GM23248 (cell line): ENCODE measurements at regions not wholly inside any gene's neighbourhood (a gene's known extent, or its start where the extent isn't known, plus 50 kb on each side); places are given as distances from the start of the nearest gene placed in this dataset.

Experiments
- DNase-seq: peaks from one replicate; pipeline ENCODE4 v3.0.0-alpha.2; 2015
- H2AFZ ChIP-seq: fragments of 200-600 bp; sonication (generic); 2 replicates; pipeline ENCODE4 v1.6.1; 2016; ENCODE audit warnings: antibody characterized with exemption
- H3F3A ChIP-seq: fragments of 200-600 bp; sonication (generic); 2 replicates; pipeline ENCODE4 v1.6.1; 2016; ENCODE audit warnings: mild to moderate bottlenecking, antibody characterized with exemption, mixed run types; ENCODE audit not compliant: insufficient read depth
- H3K27ac ChIP-seq: fragments of 200-600 bp; sonication (generic); 2 replicates; pipeline ENCODE4 v1.5.1; 2016; ENCODE audit warnings: mild to moderate bottlenecking
- H3K27me3 ChIP-seq: fragments of 200-600 bp; sonication (generic); replicated peaks from 2 replicates; pipeline ENCODE4 v1.6.1; 2016; ENCODE audit warnings: mild to moderate bottlenecking; ENCODE audit not compliant: insufficient read depth
- H3K36me3 ChIP-seq: fragments of 200-600 bp; sonication (generic); 2 replicates; pipeline ENCODE4 v1.6.1; 2016; ENCODE audit warnings: low read depth, mild to moderate bottlenecking
- H3K4me1 ChIP-seq: fragments of 200-600 bp; sonication (generic); 2 replicates; pipeline ENCODE4 v1.6.1; 2016; ENCODE audit warnings: mild to moderate bottlenecking; ENCODE audit not compliant: insufficient read depth
- H3K4me2 ChIP-seq: fragments of 200-600 bp; sonication (generic); one replicate; pipeline ENCODE4 v1.6.1; 2016; ENCODE audit warnings: mild to moderate bottlenecking; ENCODE audit not compliant: unreplicated experiment
- H3K4me3 ChIP-seq: fragments of 200-600 bp; sonication (generic); 2 replicates; pipeline ENCODE4 v1.5.1; 2016; ENCODE audit warnings: mild to moderate bottlenecking
- H3K79me2 ChIP-seq: fragments of 200-600 bp; sonication (generic); 2 replicates; pipeline ENCODE4 v1.6.1; 2016; ENCODE audit warnings: mild to moderate bottlenecking; ENCODE audit not compliant: insufficient read depth
- H3K9ac ChIP-seq: fragments of 200-600 bp; sonication (generic); 2 replicates; pipeline ENCODE4 v1.6.1; 2016; ENCODE audit warnings: mild to moderate bottlenecking
- H3K9me2 ChIP-seq: fragments of 200-600 bp; sonication (generic); 2 replicates; pipeline ENCODE4 v1.6.1; 2016; ENCODE audit warnings: mixed run types, mild to moderate bottlenecking, moderate library complexity; ENCODE audit not compliant: insufficient read depth
- H3K9me3 ChIP-seq: fragments of 200-600 bp; sonication (generic); one replicate; pipeline ENCODE4 v1.6.1; 2017; ENCODE audit warnings: low read depth
- H4K20me1 ChIP-seq: fragments of 200-600 bp; sonication (generic); 2 replicates; pipeline ENCODE4 v1.6.0; 2016; ENCODE audit not compliant: insufficient read depth
- EZH2 ChIP-seq: fragments of 200-600 bp; sonication (generic); IDR thresholded peaks from 2 replicates; pipeline ENCODE4 v1.6.1; 2018; ENCODE audit warnings: antibody characterized with exemption, mild to moderate bottlenecking; ENCODE audit not compliant: insufficient read depth, poor library complexity, severe bottlenecking
- EZH2phosphoT487 ChIP-seq: fragments of 200-600 bp; sonication (generic); IDR thresholded peaks from 2 replicates; pipeline ENCODE4 v1.6.1; 2018; ENCODE audit warnings: antibody characterized with exemption, moderate library complexity, mild to moderate bottlenecking, low read depth; ENCODE audit not compliant: insufficient read depth
- WGBS, 2 experiments: methylation state at CpG; one replicate each; pipeline ENCODE4 v1.1.6; 2015 to 2017; ENCODE audit warnings: low lambda C conversion rate in 2 of 2, low coverage in 1 of 2; ENCODE audit errors: missing lambda C conversion rate in 2 of 2; 5-methylcytosine and 5-hydroxymethylcytosine counted together
- in situ Hi-C: fragments of 300-500 bp; cut with MboI; formaldehyde crosslinking; loops from 2 replicates; pipeline ENCODE4 v1.15.0; 2020

DNA sequence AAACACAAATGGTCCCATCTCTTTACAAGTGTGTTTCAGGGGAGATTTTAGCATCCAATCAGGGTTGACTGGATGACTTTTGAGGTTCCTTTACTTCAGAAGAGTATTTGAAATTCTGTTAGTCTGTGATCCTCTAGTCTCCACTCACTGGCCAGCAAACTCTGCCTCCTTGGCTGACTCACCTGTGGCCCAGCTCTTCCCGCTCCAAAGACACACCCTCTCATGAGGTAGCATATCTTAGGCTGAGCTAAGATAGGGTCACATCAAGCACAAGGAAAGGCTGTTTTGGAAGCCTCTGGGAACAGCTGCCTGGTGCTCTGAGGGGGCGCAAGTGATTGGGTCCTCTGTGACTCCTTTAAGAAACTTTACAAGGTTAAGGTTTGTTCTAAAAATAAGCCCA lies 102.3 kb upstream of the FGGY start:
- Histone ChIP-seq H4K20me1 (no peaks in the 10 kb centered on the region), H3K27me3 (no peaks in the 10 kb centered on the region), H3K36me3 (no peaks in the 10 kb centered on the region), H2AFZ (no peak overlapping the region), H3F3A (no peaks in the 10 kb centered on the region), H3K9me2 (no peaks in the 10 kb centered on the region), H3K27ac (no peak overlapping the region), H3K4me3 (no peak overlapping the region), H3K9me3 (no peaks in the 10 kb centered on the region), H3K4me1 (no peaks in the 10 kb centered on the region), H3K4me2 (no peak overlapping the region), H3K79me2 (no peaks in the 10 kb centered on the region), H3K9ac (no peak overlapping the region)
- TF ChIP-seq EZH2 (no peak), EZH2phosphoT487 (no peak)
- 96 to 100% methylated on average over 2 of the region's 2 CpGs for WGBS, 2 experiments
- in situ Hi-C loops = no loop called here
- DNase-seq = no peak

DNA sequence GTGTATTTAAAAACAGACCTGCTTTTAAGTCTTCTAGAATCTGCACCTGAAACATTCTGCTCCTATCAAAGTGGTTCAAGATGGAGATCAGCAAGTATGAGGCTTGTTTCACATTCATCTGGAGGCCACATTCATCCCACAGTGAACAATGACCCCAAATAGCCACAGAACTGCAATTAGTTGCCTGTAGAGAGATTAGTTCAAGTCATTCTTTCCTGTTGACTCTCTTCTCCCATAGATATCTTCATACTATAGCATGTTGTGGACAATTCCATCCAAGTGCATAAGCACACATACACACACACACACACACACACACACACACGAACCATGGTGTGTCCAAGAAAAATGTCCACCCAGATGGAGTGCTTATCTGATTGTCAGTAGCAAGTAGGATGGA lies 101.7 kb upstream of the FGGY start:
- Histone ChIP-seq H3K4me3 (no peak overlapping the region), H3K27ac (no peak overlapping the region), H3K4me1 (no peaks in the 10 kb centered on the region), H4K20me1 (no peaks in the 10 kb centered on the region), H3K9ac (no peak overlapping the region), H3K9me2 (no peaks in the 10 kb centered on the region), H2AFZ (no peak overlapping the region), H3K36me3 (no peaks in the 10 kb centered on the region), H3K27me3 (no peaks in the 10 kb centered on the region), H3K4me2 (no peak overlapping the region), H3K9me3 (no peaks in the 10 kb centered on the region), H3F3A (no peaks in the 10 kb centered on the region), H3K79me2 (no peaks in the 10 kb centered on the region)
- TF ChIP-seq EZH2phosphoT487 (no peak), EZH2 (no peak)
- in situ Hi-C loops = no loop called here
- 87 to 88% methylated on average over 1 of the region's 1 CpG for WGBS, 2 experiments
- no peak for DNase-seq

DNA sequence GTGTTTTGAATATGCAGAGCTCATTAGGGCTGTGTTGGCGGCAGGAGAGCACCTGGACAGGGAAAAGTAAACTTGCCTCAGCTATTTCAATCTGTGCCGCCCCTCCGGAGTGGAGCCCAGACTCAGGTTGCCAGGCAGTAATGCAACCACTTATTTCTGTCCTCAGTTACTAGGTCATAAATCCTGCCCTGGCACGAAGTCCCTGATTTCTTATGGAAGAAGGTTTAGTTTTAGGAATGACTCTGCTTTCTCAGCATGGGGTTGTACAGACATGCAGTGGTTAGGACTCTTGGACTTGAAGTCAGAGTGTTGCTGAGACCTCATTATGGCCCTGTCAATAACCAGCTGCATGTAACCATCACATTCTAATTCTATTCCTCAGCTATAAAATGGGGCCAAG lies 98.3 kb upstream of the FGGY start:
- H3K27me3 ChIP-seq = no peaks in the 10 kb centered on the region
- no peaks in the 10 kb centered on the region for H3K4me1 ChIP-seq
- H4K20me1 ChIP-seq = no peaks in the 10 kb centered on the region
- no peak overlapping the region for H3K27ac ChIP-seq
- H3K36me3 ChIP-seq = no peaks in the 10 kb centered on the region
- TF ChIP-seq EZH2phosphoT487 = no peak
- H3K9me3 ChIP-seq = no peaks in the 10 kb centered on the region
- no peaks in the 10 kb centered on the region for H3K79me2 ChIP-seq
- no peak for DNase-seq
- H3F3A ChIP-seq = no peaks in the 10 kb centered on the region
- no peak overlapping the region for H2AFZ ChIP-seq
- WGBS, 2 experiments = 33 to 47% methylated on average over 4 of the region's 4 CpGs
- H3K9me2 ChIP-seq = no peaks in the 10 kb centered on the region
- H3K9ac ChIP-seq = no peak overlapping the region
- H3K4me3 ChIP-seq = no peak overlapping the region
- in situ Hi-C loops = no loop called here
- H3K4me2 ChIP-seq = no peak overlapping the region

DNA sequence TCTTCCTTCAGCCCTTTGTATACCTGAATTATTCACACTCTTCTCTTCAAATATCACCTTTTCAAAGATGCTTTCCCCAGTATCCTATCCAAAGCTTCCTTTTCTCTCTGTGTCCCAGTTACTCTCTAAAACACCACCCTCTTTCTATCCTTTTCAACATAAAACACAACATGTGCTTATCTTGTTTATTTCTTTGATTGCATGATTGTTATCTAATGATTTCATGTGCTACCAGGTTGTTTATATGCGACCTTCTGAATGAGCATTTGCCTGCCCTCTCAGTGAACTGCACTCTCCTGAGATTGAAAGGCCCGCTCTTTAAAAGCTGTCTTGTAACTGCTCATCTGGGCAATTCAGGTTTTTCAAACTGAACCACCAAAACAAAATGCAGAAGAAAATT lies 97.7 kb upstream of the FGGY start:
- TF ChIP-seq EZH2 (no peak), EZH2phosphoT487 (no peak)
- 90 to 97% methylated on average over 2 of the region's 2 CpGs for WGBS, 2 experiments
- Histone ChIP-seq H3K9me2 (no peaks in the 10 kb centered on the region), H3K27ac (no peak overlapping the region), H3K4me1 (no peaks in the 10 kb centered on the region), H3K36me3 (no peaks in the 10 kb centered on the region), H2AFZ (no peak overlapping the region), H3K9ac (no peak overlapping the region), H3F3A (no peaks in the 10 kb centered on the region), H3K9me3 (no peaks in the 10 kb centered on the region), H3K79me2 (no peaks in the 10 kb centered on the region), H3K4me2 (no peak overlapping the region), H3K4me3 (no peak overlapping the region), H3K27me3 (no peaks in the 10 kb centered on the region), H4K20me1 (no peaks in the 10 kb centered on the region)
- in situ Hi-C loops = no loop called here
- no peak for DNase-seq

DNA sequence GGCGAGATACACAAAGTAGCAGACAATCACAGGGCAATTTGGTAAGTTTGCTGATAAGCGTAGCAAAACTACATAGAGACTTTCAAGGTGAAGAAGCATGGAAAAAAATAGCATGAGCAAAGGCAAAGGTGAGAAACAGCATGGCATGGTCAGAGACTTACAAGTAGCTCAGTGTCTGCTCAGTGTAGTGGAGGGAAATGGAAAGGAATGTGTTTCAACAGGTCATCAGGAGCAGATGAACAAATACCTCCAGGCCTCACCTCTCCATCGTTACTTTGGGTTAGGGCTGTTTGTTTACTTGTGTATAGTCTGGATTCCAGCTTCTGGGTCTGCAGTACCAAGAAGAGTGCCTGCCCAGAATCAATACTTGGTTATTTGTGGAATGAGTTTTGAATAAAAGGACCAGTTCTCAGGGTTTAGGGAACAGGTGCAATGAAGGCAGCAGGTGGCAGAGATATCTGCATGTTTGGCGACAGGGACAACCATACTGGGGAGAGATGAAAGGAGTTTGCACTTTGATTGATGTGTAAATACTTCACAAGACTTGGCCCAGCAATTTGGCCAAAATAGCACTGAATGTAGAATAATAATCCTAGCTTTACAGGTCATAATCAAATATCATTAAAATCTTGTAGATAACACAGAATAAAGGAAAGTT lies 97.0 kb upstream of the FGGY start:
- H3K79me2 ChIP-seq = no peaks in the 10 kb centered on the region
- H3K27me3 ChIP-seq = no peaks in the 10 kb centered on the region
- in situ Hi-C loops = no loop called here
- H3K9me3 ChIP-seq = no peaks in the 10 kb centered on the region
- no peaks in the 10 kb centered on the region for H3F3A ChIP-seq
- H3K36me3 ChIP-seq = no peaks in the 10 kb centered on the region
- H3K4me3 ChIP-seq = no peak overlapping the region
- H4K20me1 ChIP-seq = no peaks in the 10 kb centered on the region
- H3K4me2 ChIP-seq = no peak overlapping the region
- no peaks in the 10 kb centered on the region for H3K4me1 ChIP-seq
- no peaks in the 10 kb centered on the region for H3K9me2 ChIP-seq
- TF ChIP-seq EZH2phosphoT487 (no peak), EZH2 (no peak)
- H2AFZ ChIP-seq = no peak overlapping the region
- 88 to 95% methylated on average over 4 of the region's 4 CpGs for WGBS, 2 experiments
- no peak overlapping the region for H3K9ac ChIP-seq
- DNase-seq = no peak
- no peak overlapping the region for H3K27ac ChIP-seq
